GM18867 (cell line): ENCODE measurements at regions not wholly inside any gene's neighbourhood (a gene's known extent, or its start where the extent isn't known, plus 50 kb on each side); places are given as distances from the start of the nearest gene placed in this dataset.
"Not testable (repeated sequence)": the region's sequence is repeated elsewhere in the genome, so short reads cannot be mapped to it uniquely, and the experiment has no call there.

Source experiments
- ATAC-seq: cut with Tn5 transposase; IDR thresholded peaks from one replicate; pipeline ENCODE4 v1.9.1; 2021; ENCODE audit warnings: mild to moderate bottlenecking, moderate library complexity; ENCODE audit not compliant: unreplicated experiment

DNA sequence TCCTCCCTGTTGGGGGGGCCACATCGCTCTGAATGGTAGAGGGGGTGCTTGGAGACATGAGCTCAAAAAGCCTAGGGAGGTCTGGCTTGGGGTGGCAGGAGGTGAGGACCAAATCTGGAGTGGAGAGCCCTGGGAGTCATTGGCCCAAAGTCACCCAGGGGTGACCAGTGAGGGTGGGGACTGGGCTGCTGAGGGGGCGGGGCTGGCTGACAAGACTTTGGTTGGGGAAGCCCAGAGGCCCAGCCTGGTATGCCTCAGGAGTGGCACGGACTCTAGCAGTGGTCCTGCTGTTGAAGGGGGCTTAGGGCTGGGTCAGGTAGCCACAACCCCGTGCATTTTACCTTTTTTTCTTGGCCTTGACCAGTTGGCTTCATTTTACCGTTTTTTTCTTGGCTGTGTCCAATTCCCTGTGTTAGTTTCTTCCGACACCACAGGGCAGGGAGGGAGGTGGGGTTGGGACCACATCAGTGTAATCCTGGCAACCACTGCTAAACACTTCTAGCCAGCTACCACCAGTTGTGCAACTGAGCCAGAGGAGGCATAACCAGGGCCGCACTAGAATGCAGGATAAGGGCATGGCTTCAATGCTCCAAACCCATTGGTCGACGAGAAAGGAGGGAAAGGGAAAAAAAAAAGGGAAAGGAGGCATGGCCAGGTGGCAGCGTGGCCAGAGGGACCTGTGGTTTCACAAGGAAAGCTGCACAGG, 105.3 kb upstream of the C2CD4B start:
- ATAC-seq = no peak

DNA sequence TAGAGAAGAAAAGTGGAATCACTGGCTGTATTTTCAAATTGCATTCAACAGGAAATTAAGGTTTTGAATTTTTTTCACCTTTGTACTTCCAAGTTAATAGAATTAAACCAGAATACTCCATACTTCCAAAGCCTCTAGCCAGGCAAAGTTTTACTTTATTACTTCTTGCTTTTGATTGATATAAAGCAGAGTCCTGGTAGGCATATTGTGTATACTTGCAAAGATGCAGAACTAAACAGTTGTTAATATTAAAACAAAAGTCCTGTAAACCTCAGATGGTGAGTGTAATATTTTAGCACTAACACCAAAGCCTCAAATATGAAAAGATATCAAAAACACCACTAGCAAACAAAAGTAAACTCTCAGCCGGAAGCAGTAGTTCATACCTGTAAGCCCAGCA, 107.2 kb upstream of the C2CD4B start:
- no peak for ATAC-seq

- no peak for ATAC-seq
These were observed 110.7 kb upstream of the C2CD4B start for GRCh38 chr15:62275831-62276230.

GRCh38 chr15:62277816-62278394, 112.8 kb upstream of the C2CD4B start:
- ATAC-seq = no peak

DNA sequence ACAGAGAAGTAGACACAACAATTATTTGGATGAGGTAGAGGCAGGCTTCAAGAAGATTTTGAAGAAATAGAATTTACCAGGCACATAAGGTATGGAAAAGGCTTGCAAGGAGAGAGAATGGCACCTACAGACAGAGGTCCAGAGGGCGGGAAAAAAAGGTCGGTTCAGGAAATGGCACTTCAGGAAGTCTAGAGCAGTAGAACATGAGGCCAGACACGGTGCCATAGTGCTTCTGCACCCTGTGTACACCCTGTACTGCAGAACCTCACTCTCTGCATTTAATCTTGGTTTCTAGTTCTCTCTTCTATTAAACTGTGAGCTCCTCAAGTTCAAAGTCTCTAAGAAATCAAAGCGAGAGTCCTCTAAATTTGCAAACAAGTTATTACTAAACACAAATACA, 113.4 kb upstream of the C2CD4B start:
- ATAC-seq = no peak

- ATAC-seq = no peak
These were observed 114.0 kb upstream of the C2CD4B start for GRCh38 chr15:62279041-62279440.

- ATAC-seq = no peak
These were observed 115.5 kb upstream of the C2CD4B start for GRCh38 chr15:62280625-62281024.

GRCh38 chr15:62281801-62282200, 116.7 kb upstream of the C2CD4B start:
- ATAC-seq = not testable (repeated sequence)

- no peak for ATAC-seq
These were observed 122.2 kb upstream of the C2CD4B start for GRCh38 chr15:62287066-62287857.

- no peak for ATAC-seq
These were observed 123.4 kb upstream of the C2CD4B start for GRCh38 chr15:62288361-62289017.

DNA sequence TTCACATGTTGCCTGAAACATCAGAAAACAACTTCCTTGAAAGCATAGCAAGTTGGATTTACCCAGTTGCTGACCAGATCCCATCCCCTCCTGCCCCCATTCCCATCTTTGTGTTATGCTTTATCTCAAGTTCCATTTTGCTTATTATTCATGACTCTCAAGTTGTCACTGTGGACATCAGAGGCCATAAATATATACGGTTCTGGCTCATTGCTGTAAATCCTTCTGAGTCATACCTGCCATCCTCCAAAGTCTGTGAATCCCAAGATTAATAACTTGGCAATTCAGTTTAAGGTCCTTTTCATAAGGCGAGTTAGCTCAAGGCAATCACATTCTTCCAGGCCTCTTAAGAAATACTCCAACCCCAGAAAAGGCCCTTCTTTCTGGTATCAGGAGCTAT, 126.2 kb upstream of the C2CD4B start:
- no peak for ATAC-seq

DNA sequence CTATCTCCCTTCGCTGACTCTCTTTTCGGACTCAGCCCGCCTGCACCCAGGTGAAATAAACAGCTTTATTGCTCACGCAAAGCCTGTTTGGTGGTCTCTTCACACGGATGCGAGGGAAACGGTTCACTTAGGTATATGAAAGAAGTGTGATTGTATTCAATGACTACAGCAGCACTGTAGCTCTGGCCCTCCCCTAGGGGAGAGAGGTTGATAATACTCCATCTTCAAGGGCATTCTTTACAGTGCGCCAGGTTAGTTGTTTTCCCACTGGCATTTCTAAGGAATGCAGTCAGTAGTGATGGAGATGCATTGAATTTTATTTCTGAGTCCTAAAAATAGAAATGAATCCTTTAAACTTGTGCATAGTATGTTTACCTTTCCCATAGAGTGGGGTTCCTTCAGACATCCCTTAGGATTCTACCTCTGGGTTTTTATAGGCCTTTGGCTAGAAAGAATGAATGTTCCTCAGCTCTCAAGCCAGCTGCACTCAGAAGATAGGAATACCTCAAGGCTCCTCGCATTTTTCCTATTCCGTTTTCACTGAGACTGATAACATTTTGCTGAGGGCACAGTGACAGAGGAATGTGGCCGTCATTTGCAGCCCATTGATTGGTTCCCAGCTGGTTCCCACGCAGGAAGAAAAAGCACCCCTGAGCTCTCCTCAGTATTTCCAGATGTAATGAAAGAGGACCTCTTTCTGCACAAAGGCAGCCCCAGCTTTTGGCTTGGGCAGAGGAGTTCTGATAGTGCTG, 131.8 kb upstream of the C2CD4B start:
- ATAC-seq = no peak

DNA sequence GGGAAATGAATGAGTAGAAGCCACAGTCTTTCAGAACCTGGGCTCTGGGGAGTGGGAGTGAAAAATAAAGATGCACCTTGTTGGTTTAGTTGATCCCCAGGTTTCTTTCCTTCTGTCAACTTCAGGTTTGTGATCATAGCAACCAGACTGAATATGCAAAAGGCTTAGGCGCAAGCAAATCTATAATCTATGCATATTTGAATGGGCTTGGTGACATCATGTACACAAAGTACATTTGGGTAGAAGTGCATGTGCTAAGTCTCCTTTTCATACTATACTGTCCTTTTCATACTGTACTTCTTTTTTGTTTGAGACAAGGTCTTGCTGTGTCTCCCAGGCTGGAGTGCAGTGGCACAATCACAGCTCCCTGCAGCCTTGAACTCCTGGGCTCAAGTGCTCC, 132.4 kb upstream of the C2CD4B start:
- no peak for ATAC-seq

DNA sequence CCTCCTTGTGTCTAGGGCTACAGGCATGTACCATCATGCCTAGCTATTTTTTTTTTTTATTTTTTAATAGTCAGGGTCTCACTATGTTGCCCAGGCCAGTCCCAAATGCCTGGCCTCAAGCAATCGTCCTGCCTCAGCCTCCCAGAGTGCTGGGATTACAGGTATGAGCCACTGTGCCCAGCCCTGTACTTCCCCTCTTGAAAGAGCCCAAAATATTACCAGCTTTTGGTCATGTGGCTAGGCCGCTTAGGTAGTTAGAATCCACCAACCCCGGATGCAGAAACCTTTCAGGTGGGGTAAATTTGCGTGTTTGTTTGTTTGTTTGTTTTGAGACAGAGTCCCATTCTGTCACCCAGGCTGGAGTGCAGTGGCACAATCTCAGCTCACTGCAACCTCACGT, 132.8 kb upstream of the C2CD4B start:
- ATAC-seq = no peak

DNA sequence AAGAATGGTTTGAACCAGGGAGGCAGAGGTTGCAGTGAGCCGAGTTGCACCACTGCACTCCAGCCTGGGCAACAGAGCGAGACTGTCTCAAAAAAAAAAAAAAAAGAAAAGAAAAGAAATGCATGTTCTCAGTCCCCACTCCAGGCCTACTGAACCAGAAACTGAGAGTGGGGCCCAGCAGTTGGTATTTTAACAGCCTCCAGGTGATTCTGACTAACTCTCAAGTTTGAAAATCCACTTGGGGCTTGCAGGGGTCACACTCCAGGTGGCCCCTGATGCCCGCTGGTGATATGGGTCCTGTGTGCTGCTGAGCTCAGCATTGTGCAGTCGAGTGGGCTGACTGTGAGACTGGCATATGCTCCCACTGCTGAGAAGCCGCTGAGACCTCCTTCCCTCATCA, 133.7 kb upstream of the C2CD4B start:
- ATAC-seq = no peak

GRCh38 chr15:62299541-62299940, 134.5 kb upstream of the C2CD4B start:
- ATAC-seq = no peak

GRCh38 chr15:62301993-62302675, 137.0 kb upstream of the C2CD4B start:
- ATAC-seq = no peak

- no peak for ATAC-seq
These were observed 141.9 kb upstream of the C2CD4B start for GRCh38 chr15:62306851-62307504.

DNA sequence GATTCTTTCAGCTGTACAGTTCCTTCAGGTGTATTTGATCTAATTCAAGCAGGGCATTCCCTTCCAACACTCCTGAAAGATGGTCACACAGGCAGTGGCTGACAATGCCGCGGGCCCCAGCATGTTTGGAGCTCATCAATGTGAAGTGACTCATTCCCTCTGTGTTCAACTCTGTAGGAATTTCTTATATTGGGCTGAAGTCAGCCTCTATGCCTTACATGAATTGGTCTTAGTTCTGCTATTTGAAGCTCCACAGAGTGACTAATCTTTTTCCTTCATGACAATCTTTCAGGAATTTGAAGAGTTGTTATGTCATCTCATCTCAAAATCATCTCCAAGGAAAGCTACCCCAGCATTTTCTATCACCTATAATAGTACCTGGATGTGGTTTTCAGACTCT, 142.5 kb upstream of the C2CD4B start:
- ATAC-seq = no peak
